ENCODE measurements at regions not wholly inside any gene's neighbourhood (a gene's known extent, or its start where the extent isn't known, plus 50 kb on each side); places are given as distances from the start of the nearest gene placed in this dataset.
"Not testable (repeated sequence)": the region's sequence is repeated elsewhere in the genome, so short reads cannot be mapped to it uniquely, and the experiment has no call there.

DNA sequence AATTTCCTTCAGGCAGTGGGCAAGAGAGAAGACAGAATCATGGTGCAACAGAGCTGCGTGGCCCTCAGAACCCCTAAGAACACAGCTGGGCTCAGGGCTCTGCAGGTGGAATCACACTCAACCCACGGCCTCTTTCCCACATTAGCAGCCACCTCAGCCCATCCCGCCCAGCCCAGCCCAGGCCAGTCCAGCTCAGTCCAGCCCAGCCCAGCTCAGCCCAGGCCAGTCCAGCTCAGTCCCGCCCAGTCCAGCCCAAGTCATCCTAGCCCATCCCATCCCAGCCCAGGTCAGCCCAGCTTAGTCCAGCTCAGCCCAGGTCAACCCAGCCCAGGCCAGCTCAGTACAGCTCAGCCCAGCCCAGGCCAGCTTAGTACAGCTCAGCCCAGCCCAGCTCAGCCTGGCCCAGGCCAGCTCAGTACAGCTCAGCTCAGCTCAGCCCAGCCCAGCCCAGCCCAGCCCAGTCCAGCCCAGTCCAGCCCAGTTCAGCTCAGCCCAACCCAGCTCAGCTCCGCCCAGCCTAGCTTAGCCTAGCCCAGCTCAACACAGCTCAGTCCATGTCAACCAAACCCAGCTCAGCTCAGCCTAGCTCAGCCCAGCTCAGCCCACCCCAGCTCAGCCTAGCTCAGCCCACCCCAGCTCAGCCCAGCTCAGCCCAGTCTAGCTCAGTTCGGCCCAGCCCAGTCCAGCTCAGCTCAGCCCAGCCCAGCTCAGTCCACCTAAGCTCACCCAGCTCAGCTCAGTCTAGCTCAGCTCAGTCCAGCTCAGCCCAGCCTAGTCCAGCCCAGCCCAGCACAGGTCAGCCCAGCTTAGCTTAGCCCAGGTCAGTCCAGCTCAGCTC is 183.1 kb downstream of the TMEM121 start:
- no peak for DNase-seq (ENCODE audit: low read depth)

DNA sequence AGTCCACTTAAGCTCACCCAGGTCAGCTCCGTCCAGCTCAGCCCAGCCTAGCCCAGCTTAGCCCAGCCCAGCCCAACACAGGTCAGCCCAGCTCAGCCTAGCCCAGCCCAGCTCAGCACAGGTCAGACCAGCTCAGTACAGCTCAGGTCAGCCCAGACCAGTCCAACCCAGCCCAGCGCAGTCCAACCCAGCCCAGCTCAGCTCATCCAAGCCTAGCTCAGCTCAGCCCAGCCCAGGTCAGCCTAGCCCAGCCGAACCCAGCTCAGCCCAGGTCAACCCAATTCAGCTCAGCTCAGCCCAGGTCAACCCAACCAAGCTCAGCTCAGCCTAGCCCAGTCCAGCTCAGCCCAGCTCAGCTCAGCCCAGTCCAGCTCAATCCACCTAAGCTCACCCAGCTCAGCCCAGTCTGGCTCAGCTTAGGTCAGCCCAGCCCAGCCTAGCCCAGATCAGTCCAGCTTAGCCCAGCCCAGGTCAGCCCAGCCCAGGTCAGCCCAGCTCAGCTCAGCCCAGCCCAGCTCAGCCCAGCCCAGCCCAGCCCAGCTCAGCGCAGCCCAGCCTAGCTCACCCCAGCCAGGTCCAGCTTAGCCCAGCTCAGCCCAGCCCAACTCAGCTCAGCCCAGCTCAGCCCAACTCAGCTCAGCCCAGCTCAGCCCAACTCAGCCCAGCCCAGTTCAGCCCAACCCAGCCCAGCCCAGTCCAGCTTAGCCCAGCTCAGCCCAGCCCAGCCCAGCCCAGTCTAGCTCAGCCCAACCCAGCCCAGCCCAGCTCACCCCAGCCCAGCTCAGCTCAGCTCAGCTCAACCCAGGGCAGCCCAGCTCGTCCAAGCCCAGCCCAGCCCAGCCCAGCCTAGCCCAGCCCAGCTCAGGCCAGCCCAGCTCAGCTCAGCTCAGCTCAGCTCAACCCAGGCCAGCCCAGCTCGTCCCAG is 184.0 kb downstream of the TMEM121 start:
- DNase-seq (ENCODE audit: low read depth) = no peak

DNA sequence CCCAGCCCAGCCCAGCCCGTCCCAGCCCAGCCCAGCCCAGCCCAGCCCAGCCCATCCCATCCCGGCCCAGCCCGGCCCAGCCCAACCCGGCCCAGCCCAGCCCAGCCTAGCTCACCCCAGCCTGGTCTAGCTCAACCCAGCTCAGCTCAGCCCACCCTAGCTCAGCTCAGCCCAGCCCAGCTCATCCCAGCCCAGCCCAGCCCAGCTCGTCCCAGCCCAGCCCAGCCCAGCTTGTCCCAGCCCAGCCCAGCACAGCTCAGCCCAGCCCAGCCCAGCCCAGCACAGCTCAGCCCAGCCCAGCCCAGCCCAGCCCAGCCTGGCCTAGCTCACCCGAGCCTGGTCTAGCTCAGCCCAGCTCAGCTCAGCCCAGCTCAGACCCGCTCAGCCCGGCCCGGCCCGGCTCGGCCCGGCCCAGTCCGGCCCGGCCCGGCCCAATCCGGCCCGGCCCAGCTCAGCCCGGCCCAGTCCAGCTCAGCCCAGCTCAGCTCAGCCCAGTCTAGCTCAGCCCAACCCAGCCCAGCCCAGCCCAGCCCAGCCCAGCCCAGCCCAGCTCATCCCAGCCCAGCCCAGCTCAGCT is 184.7 kb downstream of the TMEM121 start:
- no peak for DNase-seq (ENCODE audit: low read depth)

DNA sequence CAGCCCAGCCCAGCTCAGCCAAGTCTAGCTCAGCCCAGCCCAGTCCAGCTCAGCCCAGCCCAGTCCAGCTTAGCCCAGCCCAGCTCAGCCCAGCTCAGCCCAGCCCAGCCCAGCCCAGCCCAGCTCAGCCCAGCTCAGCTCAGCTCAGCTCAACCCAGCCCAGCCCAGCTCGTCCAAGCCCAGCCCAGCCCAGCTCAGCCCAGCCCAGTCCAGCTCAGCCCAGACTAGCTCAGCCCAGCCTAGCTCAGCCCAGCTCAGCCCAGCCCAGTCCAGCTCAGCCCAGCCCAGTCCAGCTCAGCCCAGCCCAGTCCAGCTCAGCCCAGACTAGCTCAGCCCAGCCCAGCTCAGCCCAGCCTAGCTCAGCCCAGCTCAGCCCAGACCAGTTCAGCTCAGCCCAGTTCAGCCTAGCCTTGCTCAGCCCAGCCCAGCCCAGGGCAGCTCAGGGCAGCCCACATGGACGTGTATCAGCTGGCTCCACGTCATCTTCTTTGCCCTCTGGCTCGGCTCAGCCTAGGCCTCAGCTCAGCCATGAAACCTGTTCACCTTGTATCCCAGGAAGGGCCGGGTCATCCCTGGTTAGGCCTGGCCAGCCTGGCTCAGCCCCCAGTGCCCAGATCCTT is 185.6 kb downstream of the TMEM121 start:
- no peak for DNase-seq (ENCODE audit: low read depth)

DNA sequence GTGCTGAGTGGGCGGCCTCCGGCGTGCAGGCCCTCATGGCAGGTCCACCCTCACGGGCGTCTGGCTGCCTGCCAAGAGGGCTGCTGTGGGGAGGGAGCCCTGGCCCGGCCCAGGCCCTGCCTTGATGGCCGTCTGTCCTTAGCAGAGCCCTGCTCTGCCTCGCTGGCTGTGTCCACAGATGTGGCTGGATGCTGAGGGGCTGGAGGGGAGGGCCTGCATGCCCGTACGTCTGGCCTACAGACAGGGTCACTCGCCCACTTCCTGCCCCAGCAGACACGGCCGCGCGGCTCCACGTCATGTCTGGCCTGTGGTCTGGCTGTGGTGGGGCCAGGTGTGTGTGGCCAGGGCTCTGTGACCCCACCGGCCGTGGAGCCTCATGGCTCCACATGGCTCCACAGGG is 186.3 kb downstream of the TMEM121 start:
- DNase-seq (ENCODE audit: low read depth) = not testable (repeated sequence)

DNA sequence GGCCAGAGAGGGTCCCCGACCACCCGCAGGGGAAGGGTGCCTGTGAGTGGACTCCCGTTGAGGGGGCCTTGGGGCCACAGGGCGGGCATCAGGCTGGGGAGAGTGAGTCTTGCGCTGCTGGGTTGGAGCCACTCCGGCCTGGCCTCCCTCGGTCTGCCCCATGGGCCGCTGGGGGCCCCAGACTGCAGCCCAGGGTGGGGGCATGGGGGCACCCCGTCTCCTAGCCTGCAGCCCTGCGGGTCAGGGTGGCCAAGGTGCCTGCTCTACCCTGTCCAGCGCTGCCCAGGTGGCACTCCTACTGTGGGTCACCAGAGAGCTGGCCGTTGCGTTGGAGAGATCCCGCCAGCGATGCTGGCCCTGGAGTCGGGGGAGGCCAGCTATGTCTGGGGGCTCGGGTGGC is 186.8 kb downstream of the TMEM121 start:
- DNase-seq (ENCODE audit: low read depth) = not testable (repeated sequence)

DNA sequence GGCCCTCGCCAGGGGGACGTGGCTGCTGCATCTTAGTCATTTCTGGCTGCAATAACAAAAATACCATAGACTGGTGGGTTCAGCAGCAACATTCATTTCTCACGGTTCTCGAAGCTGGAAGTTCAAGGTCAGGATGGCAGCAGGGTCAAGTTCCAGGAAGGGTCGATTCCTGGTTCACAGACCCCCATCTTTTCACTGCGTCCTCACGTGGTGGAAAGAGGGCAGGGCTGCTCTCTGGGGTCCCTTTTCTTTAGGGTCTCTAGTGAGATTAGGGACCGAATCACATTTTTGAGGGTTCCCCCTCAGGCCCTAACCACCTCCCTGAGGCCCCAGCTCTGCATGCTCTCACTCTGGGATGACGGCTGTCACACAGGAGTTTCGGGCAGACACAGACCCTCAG is 187.5 kb downstream of the TMEM121 start:
- DNase-seq (ENCODE audit: low read depth) = not testable (repeated sequence)

DNA sequence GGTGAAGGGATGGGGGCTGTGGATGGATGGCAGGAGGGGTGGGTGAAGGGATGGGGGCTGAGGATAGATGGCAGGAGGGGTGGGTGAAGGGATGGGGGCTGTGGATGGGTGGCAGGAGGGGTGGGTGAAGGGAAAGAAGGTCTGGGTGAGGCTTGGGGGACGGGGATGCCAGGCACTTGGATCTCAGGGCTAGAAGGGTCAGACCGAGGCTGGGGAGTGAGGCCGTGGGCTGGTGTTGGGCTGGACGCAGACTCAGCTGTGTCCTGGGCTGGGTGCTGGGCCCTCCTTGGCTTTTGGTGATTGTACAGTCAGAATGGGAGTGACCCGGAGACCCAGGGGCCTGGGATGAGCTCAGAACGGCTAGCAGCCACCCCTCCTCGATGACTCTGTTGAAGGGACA is 192.4 kb downstream of the TMEM121 start:
- not testable (repeated sequence) for DNase-seq (ENCODE audit: low read depth)

DNA sequence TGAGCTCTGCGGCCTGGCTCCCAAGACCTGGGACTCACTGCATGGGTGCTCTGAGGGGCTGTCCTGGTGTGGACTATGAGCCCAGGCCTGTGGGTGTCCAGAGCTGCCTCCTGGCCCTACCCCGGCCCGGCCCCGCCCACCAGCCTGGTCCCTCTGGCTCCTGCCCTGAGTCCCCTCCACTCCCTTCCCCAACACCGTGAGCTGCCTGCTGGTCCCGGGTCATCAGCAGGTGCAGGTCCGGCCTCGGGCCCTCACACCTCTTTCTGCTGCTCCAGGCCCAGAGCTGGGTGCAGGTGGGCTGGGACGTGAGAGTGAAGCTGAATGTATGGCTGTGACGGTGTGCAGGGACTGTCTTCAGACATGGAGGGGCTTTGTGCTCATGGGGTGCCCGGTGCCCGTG is 193.7 kb downstream of the TMEM121 start:
- DNase-seq (ENCODE audit: low read depth) = not testable (repeated sequence)

DNA sequence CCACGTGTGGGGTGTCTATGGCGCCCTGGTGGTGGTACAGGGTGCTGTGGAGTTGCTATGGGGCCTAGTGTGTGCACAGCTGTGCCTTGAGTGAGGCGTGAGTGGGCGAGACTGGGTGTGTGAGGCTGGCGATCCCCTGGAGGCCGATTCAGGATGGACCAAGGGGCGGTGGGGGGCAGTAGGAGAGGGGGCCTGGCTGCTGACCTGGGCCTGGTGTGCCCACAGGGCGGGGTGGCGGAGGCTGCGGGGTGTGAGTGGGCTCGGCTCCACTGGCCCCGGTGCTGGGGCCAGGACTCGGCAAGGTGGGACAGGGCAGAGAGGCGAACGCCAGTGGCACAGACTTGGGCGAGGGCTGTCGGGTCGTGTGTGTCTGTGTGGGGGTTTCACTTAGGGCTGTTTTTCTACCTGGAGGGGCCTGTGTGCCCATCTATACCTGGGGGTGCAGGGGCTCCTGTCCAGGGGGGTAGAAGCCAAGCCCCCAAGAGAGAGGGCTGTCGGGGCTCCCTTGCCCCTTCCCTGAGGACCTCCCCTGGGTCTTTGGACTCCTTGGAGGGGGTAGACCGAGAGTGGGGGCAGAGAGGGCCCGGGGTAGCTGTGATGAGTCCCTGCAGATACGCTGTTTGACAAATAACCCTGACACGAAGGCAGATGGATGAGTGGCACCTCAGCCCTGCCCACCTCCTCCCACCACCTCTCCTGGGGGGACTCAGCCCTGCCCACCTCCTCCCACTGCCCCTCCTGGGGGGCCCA is 194.6 kb downstream of the TMEM121 start:
- not testable (repeated sequence) for DNase-seq (ENCODE audit: low read depth)

DNA sequence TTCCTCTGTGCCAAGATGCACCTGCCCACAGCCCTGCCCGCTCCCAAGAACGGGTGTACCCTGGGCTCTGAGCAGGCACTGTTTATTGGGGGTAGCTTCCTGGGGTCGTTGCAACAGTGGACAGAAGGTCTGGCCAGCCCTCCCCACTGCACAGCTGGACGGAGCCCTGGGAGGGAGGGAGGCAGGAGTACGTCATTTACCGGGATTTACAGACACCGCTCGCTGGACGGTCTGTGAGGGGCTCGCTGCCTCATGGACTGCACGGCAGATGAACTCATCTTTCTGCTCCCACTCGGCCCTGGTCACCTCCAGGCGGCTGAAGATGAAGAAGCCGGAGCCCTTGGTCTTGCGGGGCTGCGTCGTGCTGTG is 195.2 kb downstream of the TMEM121 start:
- DNase-seq (ENCODE audit: low read depth) = not testable (repeated sequence)

DNA sequence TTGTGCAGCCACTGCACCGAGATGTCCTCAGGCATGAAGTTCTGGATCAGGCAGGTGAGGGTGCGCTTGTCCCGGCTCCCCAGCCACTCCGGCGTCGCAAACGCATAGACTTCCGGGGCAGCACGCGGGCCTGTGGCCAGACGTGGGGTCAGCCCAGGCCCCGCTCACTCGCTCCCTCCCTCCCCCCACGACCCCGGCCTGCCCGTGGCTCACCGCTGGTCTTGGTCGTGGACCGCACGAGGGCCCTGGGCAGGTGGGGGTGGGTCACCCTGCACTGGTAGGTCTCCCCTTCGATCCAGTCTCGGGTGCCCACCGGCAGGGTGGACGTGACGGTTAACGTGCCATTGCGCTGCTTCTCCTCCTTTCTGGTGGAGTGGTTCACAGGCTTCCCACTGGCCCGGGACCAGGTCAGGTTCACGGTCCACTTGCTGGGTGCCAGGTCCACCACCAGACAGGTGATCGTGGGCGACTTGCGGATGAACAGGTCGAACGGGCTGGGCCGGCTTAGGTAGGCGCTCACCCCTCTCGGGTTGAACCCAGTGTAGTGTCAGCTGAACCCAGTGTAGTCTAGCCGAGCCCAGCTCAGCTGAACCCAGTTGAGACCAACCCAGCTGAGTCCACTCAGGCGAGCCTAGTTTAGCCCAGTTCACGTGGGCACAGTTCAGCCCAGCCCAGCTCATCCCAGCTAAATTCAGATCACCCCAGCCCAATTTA is 195.8 kb downstream of the TMEM121 start:
- not testable (repeated sequence) for DNase-seq (ENCODE audit: low read depth)

DNA sequence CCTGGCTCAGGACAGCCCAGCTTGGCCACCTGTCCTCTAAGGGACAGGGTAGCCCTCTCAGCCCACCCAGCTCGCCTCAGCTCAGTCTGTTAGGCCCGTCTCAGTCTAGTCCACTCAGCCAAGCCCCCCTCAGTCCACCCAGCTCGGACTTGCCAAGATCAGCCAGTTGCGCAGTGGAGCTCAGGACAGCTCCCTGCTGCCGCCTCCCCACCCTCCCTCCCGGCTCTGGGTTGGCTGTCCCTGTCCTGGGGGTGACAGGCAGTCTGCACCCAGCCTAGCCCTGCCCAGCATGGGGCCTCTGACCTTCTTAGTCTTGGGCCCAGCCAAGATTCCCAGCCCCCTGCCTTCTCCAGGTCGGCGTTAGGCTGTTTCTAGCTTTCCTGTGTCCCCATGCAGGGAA is 196.9 kb downstream of the TMEM121 start:
- DNase-seq (ENCODE audit: low read depth) = not testable (repeated sequence)

DNA sequence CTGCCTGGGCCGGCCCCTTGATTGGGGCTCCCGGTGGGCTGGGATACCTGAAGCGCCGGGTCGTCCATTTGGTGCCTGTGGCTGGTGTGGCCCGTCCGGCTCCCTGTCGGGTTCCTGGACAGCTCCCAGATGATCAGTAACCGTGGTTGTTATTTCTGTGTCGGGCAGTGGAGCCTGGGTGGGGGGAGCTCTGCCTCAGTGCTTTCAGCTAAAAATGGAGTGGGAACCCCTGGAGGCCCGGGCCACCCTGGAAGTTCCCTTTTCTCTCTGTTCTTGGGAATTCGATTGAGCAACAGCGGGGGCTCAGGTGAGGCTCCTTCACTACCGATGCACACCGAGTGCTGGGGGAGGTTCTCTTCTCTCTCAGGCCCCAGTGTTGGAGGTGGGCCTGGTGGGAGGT is 197.4 kb downstream of the TMEM121 start:
- not testable (repeated sequence) for DNase-seq (ENCODE audit: low read depth)

DNA sequence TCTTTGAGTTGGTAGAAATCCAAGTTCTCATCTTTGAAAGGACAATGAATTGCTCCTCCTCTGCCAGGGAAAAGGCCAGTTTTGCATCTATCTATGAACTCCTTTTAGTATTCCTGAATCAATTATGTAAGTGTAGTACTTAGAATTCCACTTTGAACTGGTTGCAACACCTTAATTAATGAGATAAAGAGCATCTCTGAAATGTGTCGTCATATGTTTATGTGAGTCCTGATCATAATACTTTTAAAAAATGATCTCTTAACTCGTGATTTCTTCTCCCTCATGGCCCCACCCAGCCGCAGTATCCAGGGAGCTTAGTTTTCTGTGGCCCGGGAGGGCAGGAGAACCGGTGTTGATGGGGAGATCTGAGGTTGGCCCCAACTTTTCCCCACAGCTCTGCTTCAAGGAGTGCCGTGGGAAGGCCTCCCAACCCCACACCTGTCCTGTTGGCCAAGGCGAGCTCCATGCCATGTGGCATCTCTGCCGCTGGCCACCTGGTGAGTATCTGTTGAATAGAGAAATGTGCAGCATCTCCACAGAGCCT is 203.5 kb downstream of the TMEM121 start:
- DNase-seq (ENCODE audit: low read depth) = not testable (repeated sequence)

DNA sequence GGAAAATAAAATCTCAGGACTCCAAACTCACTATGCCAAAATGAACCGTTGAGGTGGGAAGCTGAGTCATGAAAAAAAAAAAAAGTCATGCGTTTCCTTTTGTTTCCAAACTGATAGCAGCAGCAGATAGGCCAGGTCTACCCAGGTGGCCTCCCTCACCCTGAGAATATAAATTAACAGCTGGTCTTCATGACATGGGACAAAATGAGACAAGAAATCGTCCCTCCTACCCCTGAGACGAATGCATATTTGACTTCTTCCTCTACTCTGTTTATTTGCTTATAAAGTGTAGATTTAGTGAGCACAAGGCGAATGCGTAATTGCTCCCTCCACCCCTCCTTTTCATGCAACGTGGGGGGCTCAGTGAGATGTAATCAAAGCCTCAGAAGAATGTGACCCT is 204.3 kb downstream of the TMEM121 start:
- not testable (repeated sequence) for DNase-seq (ENCODE audit: low read depth)

DNA sequence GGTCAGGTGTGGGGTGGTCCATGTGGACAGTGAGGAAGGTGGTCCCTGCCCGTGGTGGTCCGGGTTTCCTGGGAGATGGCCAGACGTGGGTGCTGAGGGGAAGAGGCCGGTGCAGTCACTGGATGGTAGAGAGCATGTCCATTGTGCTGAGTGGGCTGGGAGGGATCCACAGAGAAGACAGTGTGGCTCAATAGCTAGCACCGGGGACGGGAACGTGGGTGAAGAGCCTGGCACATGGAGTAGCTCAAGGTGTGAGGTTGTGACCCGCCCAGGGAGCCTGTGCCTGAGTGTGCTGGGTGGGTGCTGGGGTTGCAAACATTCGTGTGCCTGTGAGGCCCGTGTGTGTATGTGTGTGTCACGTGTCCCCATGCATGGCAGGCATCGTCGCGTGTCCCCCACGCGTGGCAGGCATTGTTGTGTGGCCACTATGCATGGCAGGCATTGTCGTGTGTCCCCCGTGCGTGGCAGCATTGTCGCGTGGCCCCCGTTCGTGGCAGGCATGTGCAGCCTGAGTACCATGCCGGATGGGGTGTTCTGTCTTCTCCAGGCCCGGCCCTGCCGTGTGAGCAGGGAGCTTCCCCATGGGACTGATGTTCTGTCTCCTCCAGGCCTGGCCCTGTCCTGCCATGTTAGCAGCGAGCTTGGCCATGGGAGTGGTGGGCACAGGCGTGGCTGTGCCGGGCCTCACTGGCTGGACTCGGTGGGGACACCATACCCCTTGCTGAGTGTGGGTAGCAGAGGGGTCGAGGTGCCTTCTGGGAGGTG is 205.0 kb downstream of the TMEM121 start:
- not testable (repeated sequence) for DNase-seq (ENCODE audit: low read depth)

DNA sequence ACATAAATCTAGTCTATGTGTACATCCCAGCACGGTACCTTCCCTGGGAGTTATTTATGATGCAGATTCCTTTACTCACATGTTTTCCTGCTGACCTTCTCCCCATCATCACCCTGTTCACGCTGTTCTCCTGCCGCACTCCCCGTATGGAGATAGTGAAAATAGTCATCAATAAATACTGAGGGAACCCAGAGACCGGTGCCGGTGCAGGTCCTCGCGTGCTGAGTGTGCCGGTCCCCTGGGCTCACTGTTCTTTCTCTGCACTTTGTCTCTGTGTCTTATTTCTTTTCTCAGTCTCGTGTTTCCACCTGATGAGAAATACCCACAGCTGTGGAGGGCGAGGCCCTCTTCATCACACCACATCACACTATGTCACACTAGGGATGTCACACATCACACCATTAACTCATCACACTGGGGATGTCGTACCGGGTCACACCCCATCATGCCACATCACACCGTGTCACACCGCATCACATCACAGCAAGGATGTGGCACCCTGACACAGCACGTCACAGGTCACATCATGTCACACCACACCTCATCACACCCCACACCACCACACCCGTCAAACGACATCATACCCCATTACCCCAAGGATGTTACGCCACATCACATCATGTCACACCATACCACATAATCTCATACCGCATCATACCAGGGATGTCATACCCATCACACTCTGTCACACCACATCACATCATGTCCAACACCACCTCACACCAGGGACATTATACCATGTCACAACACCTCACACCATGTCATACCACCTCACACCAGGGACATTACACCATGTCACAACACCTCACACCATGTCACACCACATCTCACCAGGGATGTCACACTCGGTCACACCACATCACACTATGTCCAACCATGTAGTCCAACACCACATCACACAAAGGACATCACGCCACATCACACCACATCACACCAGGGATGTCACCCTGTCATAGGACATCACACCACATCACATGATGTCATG is 207.0 kb downstream of the TMEM121 start:
- no peak for DNase-seq (ENCODE audit: low read depth)
